H9 (cell line): ENCODE measurements at regions not wholly inside any gene's neighbourhood (a gene's known extent, or its start where the extent isn't known, plus 50 kb on each side); places are given as distances from the start of the nearest gene placed in this dataset.
"Not testable (repeated sequence)": the region's sequence is repeated elsewhere in the genome, so short reads cannot be mapped to it uniquely, and the experiment has no call there.

ENCODE experiments used
- DNase-seq: peaks from one replicate; pipeline ENCODE4 v3.0.0-alpha.2; 2017
- H2AFZ ChIP-seq: one replicate; pipeline ENCODE4 v1.6.1; 2013; ENCODE audit warnings: mild to moderate bottlenecking, low read length, control low read depth, moderate library complexity
- H2AK5ac ChIP-seq: 2 replicates; pipeline ENCODE4 v1.6.1; 2013; ENCODE audit warnings: low read length, control low read depth, mixed read lengths; ENCODE audit not compliant: insufficient read length
- H2BK120ac ChIP-seq: one replicate; pipeline ENCODE4 v1.6.1; 2013; ENCODE audit warnings: low read depth, mild to moderate bottlenecking, low read length, control low read depth, inconsistent platforms; ENCODE audit not compliant: poor library complexity, severe bottlenecking
- H2BK12ac ChIP-seq: 2 replicates; pipeline ENCODE4 v1.6.1; 2013; ENCODE audit warnings: low read length, control low read depth, mixed read lengths, low read depth; ENCODE audit not compliant: insufficient read length
- H2BK15ac ChIP-seq: 2 replicates; pipeline ENCODE4 v1.6.1; 2013; ENCODE audit warnings: low read depth, low read length, control low read depth
- H2BK20ac ChIP-seq: one replicate; pipeline ENCODE4 v1.6.1; 2013; ENCODE audit warnings: low read depth, mild to moderate bottlenecking, low read length, control low read depth, inconsistent platforms; ENCODE audit not compliant: poor library complexity, severe bottlenecking
- H2BK5ac ChIP-seq: 2 replicates; pipeline ENCODE4 v1.6.1; 2013; ENCODE audit warnings: low read length, control low read depth, mixed read lengths; ENCODE audit not compliant: insufficient read length
- H3K14ac ChIP-seq: 2 replicates; pipeline ENCODE4 v1.6.1; 2013; ENCODE audit warnings: low read length, control low read depth; ENCODE audit not compliant: insufficient read depth
- H3K18ac ChIP-seq: 2 replicates; pipeline ENCODE4 v1.6.1; 2013; ENCODE audit warnings: low read depth, mild to moderate bottlenecking, mixed read lengths, low read length, control low read depth; ENCODE audit not compliant: insufficient read length
- H3K23ac ChIP-seq: 2 replicates; pipeline ENCODE4 v1.6.1; 2013; ENCODE audit warnings: low read length, control low read depth, mixed read lengths, low read depth; ENCODE audit not compliant: insufficient read length
- H3K23me2 ChIP-seq: 2 replicates; pipeline ENCODE4 v1.6.1; 2013; ENCODE audit warnings: low read depth, mild to moderate bottlenecking, mixed read lengths, low read length, control low read depth; ENCODE audit not compliant: insufficient read length, poor library complexity, severe bottlenecking
- H3K27ac ChIP-seq: 2 replicates; pipeline ENCODE4 v1.5.1; 2013; ENCODE audit warnings: low read length, control low read depth, mixed read lengths, low read depth; ENCODE audit not compliant: insufficient read length
- H3K27me3 ChIP-seq: 2 replicates; pipeline ENCODE4 v1.6.1; 2013; ENCODE audit warnings: low read length, control low read depth, inconsistent platforms; ENCODE audit not compliant: insufficient read depth
- H3K4ac ChIP-seq: 2 replicates; pipeline ENCODE4 v1.6.1; 2013; ENCODE audit warnings: low read depth, mild to moderate bottlenecking, control low read depth, inconsistent platforms, low read length, moderate library complexity
- H3K4me1 ChIP-seq: 2 replicates; pipeline ENCODE4 v1.6.1; 2013; ENCODE audit warnings: low read length, control low read depth, inconsistent platforms; ENCODE audit not compliant: insufficient read depth
- H3K4me2 ChIP-seq: 2 replicates; pipeline ENCODE4 v1.6.1; 2013; ENCODE audit warnings: low read length, control low read depth, mixed read lengths; ENCODE audit not compliant: insufficient read length, insufficient read depth
- H3K56ac ChIP-seq: 2 replicates; pipeline ENCODE4 v1.6.1; 2013; ENCODE audit warnings: low read depth, mild to moderate bottlenecking, mixed read lengths, low read length, control low read depth; ENCODE audit not compliant: insufficient read length
- H3K79me1 ChIP-seq: 2 replicates; pipeline ENCODE4 v1.6.1; 2013; ENCODE audit warnings: low read depth, mild to moderate bottlenecking, moderate library complexity, low read length, control low read depth, inconsistent platforms; ENCODE audit not compliant: insufficient read depth, poor library complexity, severe bottlenecking
- H3K79me2 ChIP-seq: 2 replicates; pipeline ENCODE4 v1.6.1; 2013; ENCODE audit warnings: low read length, control low read depth, inconsistent platforms; ENCODE audit not compliant: insufficient read depth
- H3K9ac ChIP-seq: 2 replicates; pipeline ENCODE4 v1.6.1; 2013; ENCODE audit warnings: low read length, control low read depth, mixed read lengths; ENCODE audit not compliant: insufficient read length; ENCODE audit errors: extremely low read depth
- H3K9me3 ChIP-seq: one replicate; pipeline ENCODE4 v1.6.1; 2013; ENCODE audit warnings: low read depth, low read length, inconsistent platforms; ENCODE audit not compliant: control insufficient read depth
- H3T11ph ChIP-seq: one replicate; pipeline ENCODE4 v1.6.1; 2013; ENCODE audit warnings: mild to moderate bottlenecking, low read length, control low read depth, inconsistent platforms
- H4K20me1 ChIP-seq: one replicate; pipeline ENCODE4 v1.6.1; 2013; ENCODE audit not compliant: control insufficient read depth, insufficient read length, insufficient read depth
- H4K5ac ChIP-seq: 2 replicates; pipeline ENCODE4 v1.6.1; 2013; ENCODE audit warnings: low read depth, mild to moderate bottlenecking, mixed read lengths, low read length, control low read depth; ENCODE audit not compliant: insufficient read length
- H4K8ac ChIP-seq: replicated peaks from 2 replicates; pipeline ENCODE4 v1.6.1; 2013; ENCODE audit warnings: low read length, control low read depth, mixed read lengths, low read depth; ENCODE audit not compliant: insufficient read length
- H4K91ac ChIP-seq: 2 replicates; pipeline ENCODE4 v1.6.1; 2013; ENCODE audit warnings: low read depth, mild to moderate bottlenecking, moderate library complexity, mixed read lengths, low read length, control low read depth; ENCODE audit not compliant: insufficient read length
- H3K27ac Mint-ChIP-seq, 3 experiments: 2 replicates in 2 of 3; 3 replicates in 1 of 3; pipeline ENCODE4 v1.8.0; 2020 to 2021; ENCODE audit warnings: mixed read lengths in 3 of 3, mild to moderate bottlenecking in 1 of 3, moderate library complexity in 1 of 3
- H3K27me3 Mint-ChIP-seq: 2 replicates; pipeline ENCODE4 v1.8.0; 2021; ENCODE audit warnings: low read depth, mild to moderate bottlenecking, moderate library complexity, mixed read lengths
- H3K36me3 Mint-ChIP-seq, 3 experiments: 2 replicates in 2 of 3; 3 replicates in 1 of 3; pipeline ENCODE4 v1.8.0; 2020 to 2021; ENCODE audit warnings: low read depth in 3 of 3, mixed read lengths in 3 of 3; ENCODE audit not compliant: insufficient read depth in 1 of 3
- H3K4me1 Mint-ChIP-seq, 2 experiments: 2 replicates each; pipeline ENCODE4 v1.8.0; 2020; ENCODE audit warnings: mixed read lengths in 2 of 2
- H3K4me3 Mint-ChIP-seq, 2 experiments: 2 replicates in 1 of 2; 3 replicates in 1 of 2; pipeline ENCODE4 v1.8.0; 2020 to 2021; ENCODE audit warnings: mild to moderate bottlenecking in 2 of 2, mixed read lengths in 2 of 2, moderate library complexity in 1 of 2
- H3K9me3 Mint-ChIP-seq, 2 experiments: 2 replicates in 1 of 2; 3 replicates in 1 of 2; pipeline ENCODE4 v1.8.0; 2020; ENCODE audit warnings: mild to moderate bottlenecking in 2 of 2, mixed read lengths in 2 of 2, moderate library complexity in 1 of 2
- WGBS: extraction: QIAGEN DNeasy Blood & Tissue Kit; methylation state at CpG from one replicate; pipeline ENCODE4 v1.1.7; 2013; ENCODE audit warnings: missing lambda C conversion rate, low lambda C conversion rate, mixed read lengths; ENCODE audit not compliant: insufficient read length; ENCODE audit errors: extremely low coverage; 5-methylcytosine and 5-hydroxymethylcytosine counted together

DNA sequence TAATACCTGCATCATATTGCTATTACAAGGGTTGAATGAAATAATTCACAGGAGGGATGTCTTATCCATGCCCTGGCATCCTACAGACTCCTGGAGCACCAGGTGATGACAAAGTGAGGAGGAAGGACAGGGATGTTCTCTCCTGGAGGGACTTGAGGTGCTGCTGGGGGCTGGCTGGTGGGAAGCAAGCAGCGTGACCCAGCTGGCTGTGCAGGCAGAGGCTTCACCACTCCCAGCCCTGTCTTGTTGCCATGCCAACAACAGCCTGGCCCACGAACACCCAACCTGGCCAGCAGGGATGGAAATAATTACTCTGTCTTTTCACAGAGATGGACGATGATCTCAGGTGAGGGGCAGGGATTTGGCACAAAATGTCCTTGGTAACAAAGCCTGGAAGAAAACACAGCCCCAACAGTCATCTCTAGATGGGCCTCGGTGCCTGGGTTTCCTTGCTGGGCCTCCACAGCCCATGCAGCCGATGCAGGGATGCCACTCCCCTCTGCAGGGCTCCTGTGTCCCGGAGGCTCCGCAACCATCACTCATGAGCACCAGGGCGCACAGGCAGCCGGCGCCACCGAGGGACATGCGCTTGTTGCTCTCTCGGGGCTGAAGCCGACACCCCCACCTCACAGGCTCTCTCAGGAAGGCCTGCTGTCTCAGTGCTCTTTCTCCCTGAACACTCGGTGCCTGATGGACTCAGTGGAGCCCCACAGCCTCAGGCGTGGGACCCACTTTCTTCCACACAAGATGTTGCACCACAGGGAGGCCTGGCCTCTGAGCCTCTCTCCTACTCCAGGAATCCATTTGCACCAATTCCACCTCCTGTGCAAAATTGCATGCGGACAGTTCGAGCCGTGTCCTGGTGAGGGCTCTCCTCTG is 205.9 kb downstream of the LAT start:
- H3K4ac ChIP-seq, H3K14ac ChIP-seq, H3K23me2 ChIP-seq, H3K18ac ChIP-seq, H4K5ac ChIP-seq, H2BK5ac ChIP-seq, H3K27me3 Mint-ChIP-seq, H3K36me3 Mint-ChIP-seq, H2BK120ac ChIP-seq, H3K56ac ChIP-seq, H2AK5ac ChIP-seq, H3K23ac ChIP-seq, H3K9ac ChIP-seq, H4K91ac ChIP-seq, H3T11ph ChIP-seq, H3K27ac Mint-ChIP-seq, H3K4me2 ChIP-seq, H3K4me1 ChIP-seq, H3K27me3 ChIP-seq, H2AFZ ChIP-seq, H3K79me1 ChIP-seq, H2BK15ac ChIP-seq, H3K4me1 Mint-ChIP-seq, H3K9me3 ChIP-seq, H3K79me2 ChIP-seq, H4K8ac ChIP-seq, H3K4me3 Mint-ChIP-seq, H2BK20ac ChIP-seq, H3K27ac ChIP-seq, H2BK12ac ChIP-seq, H3K9me3 Mint-ChIP-seq, H4K20me1 ChIP-seq: not testable (repeated sequence)
- peak; percentile 26 for DNase-seq
- WGBS: no CpG with 5 or more reads among the region's 19 CpGs

DNA sequence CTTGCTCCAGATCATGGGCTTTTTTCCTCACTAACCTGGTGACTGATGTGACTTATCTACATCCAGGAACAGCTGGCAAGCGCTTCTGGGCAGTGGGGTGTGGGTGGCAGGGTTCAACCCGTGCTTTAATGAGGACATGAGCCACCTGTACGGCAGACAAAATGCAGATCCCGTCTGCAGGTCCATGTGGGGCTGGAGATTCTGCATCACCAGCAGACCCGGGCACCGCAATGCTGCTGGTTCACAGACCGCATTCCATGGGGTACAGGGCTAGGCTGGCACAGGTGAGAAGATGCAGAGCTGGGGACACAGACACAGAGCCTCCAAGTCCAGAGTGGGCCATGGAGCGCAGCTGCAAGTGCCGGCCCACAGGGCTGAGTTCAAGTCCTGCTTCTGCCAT is 204.0 kb downstream of the LAT start:
- H3K18ac ChIP-seq, H4K5ac ChIP-seq, H2BK15ac ChIP-seq, H3K36me3 Mint-ChIP-seq, H3K27ac Mint-ChIP-seq, H2AK5ac ChIP-seq, H3K27me3 Mint-ChIP-seq, H3K4ac ChIP-seq, H3K27ac ChIP-seq, H3K4me1 Mint-ChIP-seq, H2BK12ac ChIP-seq, H2AFZ ChIP-seq, H3K79me2 ChIP-seq, H3K79me1 ChIP-seq, H4K8ac ChIP-seq, H3T11ph ChIP-seq, H3K23me2 ChIP-seq, H4K20me1 ChIP-seq, H2BK120ac ChIP-seq, H3K9ac ChIP-seq, H2BK5ac ChIP-seq, H3K9me3 ChIP-seq, DNase-seq, H3K23ac ChIP-seq, H3K56ac ChIP-seq, H3K4me1 ChIP-seq, H3K14ac ChIP-seq, H4K91ac ChIP-seq, H3K9me3 Mint-ChIP-seq, H3K27me3 ChIP-seq, H3K4me3 Mint-ChIP-seq, H2BK20ac ChIP-seq, H3K4me2 ChIP-seq: not testable (repeated sequence)
- WGBS: no CpG with 5 or more reads among the region's 9 CpGs
